ENCODE measurements at regions not wholly inside any gene's neighbourhood (a gene's known extent, or its start where the extent isn't known, plus 50 kb on each side); places are given as distances from the start of the nearest gene placed in this dataset.

DNA sequence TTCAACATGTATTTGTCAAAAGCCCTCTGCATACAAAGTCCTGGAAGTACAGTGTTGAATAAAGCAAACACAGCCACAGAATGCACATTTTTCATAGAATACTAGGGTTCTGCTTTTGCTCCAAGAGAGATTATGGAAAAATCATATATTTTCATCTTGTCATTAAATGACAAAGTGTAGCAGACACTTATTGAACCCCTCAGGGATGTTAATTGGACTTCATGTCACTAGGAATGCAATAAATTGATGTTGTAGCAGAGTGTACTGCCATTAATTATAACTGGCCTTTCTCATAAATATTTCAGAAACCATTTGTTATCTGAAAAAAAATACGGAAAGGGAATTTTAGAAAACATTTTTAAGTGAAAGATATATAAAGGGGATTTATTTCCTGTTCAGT is 64.5 kb upstream of the TAC1 start:
- TF ChIP-seq, protein P1, sequence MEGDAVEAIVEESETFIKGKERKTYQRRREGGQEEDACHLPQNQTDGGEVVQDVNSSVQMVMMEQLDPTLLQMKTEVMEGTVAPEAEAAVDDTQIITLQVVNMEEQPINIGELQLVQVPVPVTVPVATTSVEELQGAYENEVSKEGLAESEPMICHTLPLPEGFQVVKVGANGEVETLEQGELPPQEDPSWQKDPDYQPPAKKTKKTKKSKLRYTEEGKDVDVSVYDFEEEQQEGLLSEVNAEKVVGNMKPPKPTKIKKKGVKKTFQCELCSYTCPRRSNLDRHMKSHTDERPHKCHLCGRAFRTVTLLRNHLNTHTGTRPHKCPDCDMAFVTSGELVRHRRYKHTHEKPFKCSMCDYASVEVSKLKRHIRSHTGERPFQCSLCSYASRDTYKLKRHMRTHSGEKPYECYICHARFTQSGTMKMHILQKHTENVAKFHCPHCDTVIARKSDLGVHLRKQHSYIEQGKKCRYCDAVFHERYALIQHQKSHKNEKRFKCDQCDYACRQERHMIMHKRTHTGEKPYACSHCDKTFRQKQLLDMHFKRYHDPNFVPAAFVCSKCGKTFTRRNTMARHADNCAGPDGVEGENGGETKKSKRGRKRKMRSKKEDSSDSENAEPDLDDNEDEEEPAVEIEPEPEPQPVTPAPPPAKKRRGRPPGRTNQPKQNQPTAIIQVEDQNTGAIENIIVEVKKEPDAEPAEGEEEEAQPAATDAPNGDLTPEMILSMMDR (IDR thresholded peaks at IDR 0.05) = no peak
- no peak for TF ChIP-seq MXD4 (CRISPR knock-in tag; IDR thresholded peaks at IDR 0.05; ENCODE audit: borderline replicate concordance)

Data from WTC11 (cell line).